Caco-2 (cell line): ENCODE measurements at regions not wholly inside any gene's neighbourhood (a gene's known extent, or its start where the extent isn't known, plus 50 kb on each side); places are given as distances from the start of the nearest gene placed in this dataset.
"Not testable (repeated sequence)": the region's sequence is repeated elsewhere in the genome, so short reads cannot be mapped to it uniquely, and the experiment has no call there.

ENCODE experiments used
- BruUV-seq: library from RNA; stranded (reverse); fragments of 400-500 nt; replicated peaks from 2 replicates; lab custom pipeline; 2021; lab: Mats Ljungman, UMichigan
- CTCF ChIA-PET: fragments of 300-600 bp; sonication (Branson Sonifier 250); formaldehyde crosslinking; loops from one replicate; lab custom pipeline; 2022; ENCODE audit warnings: antibody characterized with exemption; lab: Charles Lee
- POLR2A ChIA-PET: fragments of 300-600 bp; sonication (Branson Sonifier 250); formaldehyde crosslinking; loops from one replicate; lab custom pipeline; 2022; ENCODE audit warnings: antibody characterized with exemption; lab: Charles Lee
- DNase-seq, 2 experiments: peaks; one replicate each; pipeline versions ENCODE4 v3.0.0 to v3.0.0-alpha.2; 2020 to 2022
- H3K27me3 ChIP-seq: replicated peaks from 2 replicates; pipeline ENCODE4 v1.6.0; 2011; ENCODE audit warnings: low read length; ENCODE audit not compliant: control insufficient read depth, insufficient read depth
- H3K36me3 ChIP-seq: 2 replicates; pipeline ENCODE4 v1.5.1; 2011; ENCODE audit warnings: low read length; ENCODE audit not compliant: control insufficient read depth, insufficient read depth
- H3K4me1 ChIP-seq: fragments of 250-450 bp; sonication (Bioruptor Pico); 2 replicates; pipeline ENCODE4 v1.5.1; 2020; ENCODE audit warnings: mild to moderate bottlenecking
- H3K4me3 ChIP-seq: 2 replicates; pipeline ENCODE4 v1.5.1; 2011; ENCODE audit warnings: low read depth, mild to moderate bottlenecking, control low read depth, low read length
- H3K9me3 ChIP-seq: fragments of 250-450 bp; sonication (Bioruptor Pico); 2 replicates; pipeline ENCODE4 v1.5.1; 2020; ENCODE audit warnings: mild to moderate bottlenecking, moderate library complexity
- H3K27ac Mint-ChIP-seq: one replicate; pipeline ENCODE4 v1.8.0; 2022; ENCODE audit warnings: mixed read lengths; ENCODE audit not compliant: unreplicated experiment
- H3K27me3 Mint-ChIP-seq: one replicate; pipeline ENCODE4 v1.8.0; 2022; ENCODE audit warnings: mixed read lengths; ENCODE audit not compliant: insufficient read depth, unreplicated experiment
- H3K36me3 Mint-ChIP-seq: one replicate; pipeline ENCODE4 v1.8.0; 2022; ENCODE audit warnings: mild to moderate bottlenecking, mixed read lengths; ENCODE audit not compliant: insufficient read depth, unreplicated experiment
- H3K4me1 Mint-ChIP-seq: one replicate; pipeline ENCODE4 v1.8.0; 2022; ENCODE audit warnings: low read depth, mixed read lengths; ENCODE audit not compliant: unreplicated experiment
- H3K4me3 Mint-ChIP-seq: one replicate; pipeline ENCODE4 v1.8.0; 2022; ENCODE audit warnings: mild to moderate bottlenecking, moderate library complexity, mixed read lengths; ENCODE audit not compliant: unreplicated experiment
- H3K9me3 Mint-ChIP-seq: one replicate; pipeline ENCODE4 v1.8.0; 2022; ENCODE audit warnings: mixed read lengths; ENCODE audit not compliant: unreplicated experiment
- intact Hi-C: fragments of 100-400 bp; cut with micrococcal nuclease; formaldehyde crosslinking; loops from one replicate; pipeline ENCODE4 v1.10.0; 2022; ENCODE audit not compliant: unreplicated experiment
- TF ChIP-seq, protein P1 (sequence below), 2 experiments: fragments of 200-600 bp in 1 of 2; IDR thresholded peaks; 1 replicate in 1 of 2; 2 replicates in 1 of 2; pipeline versions ENCODE4 v1.5.1 to v1.8.0; 2011 to 2022; ENCODE audit warnings: antibody characterized with exemption in 1 of 2, control low read depth in 1 of 2, inconsistent platforms in 1 of 2, low read depth in 1 of 2, low read length in 1 of 2, mild to moderate bottlenecking in 1 of 2, moderate library complexity in 1 of 2; ENCODE audit not compliant: insufficient read depth in 1 of 2, severe bottlenecking in 1 of 2, unreplicated experiment in 1 of 2

DNA sequence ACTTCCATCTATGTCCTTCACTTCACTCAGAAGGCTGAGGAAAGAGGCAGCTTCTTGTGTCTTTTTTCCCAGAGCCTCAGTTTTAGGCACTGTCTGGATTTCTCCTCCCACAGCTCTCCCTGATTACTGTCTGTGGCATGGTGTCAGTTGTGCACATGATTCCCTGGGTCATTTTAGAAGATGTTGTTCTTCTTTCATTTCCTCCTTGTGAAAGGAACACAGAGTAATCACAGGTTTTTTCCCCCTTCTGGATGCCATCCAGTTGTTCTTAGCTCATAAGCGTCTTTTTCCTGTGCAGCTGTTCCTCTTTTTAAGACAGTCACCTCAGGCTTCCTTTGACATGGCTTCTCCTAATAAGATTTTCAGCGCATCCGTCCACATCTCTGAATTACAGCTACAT lies 212.2 kb downstream of the FAM181B start:
- Mint-ChIP-seq H3K4me3 (no peak overlapping the region), H3K4me1 (no peaks in the 10 kb centered on the region), H3K27me3 (peaks cover 3% of the 10 kb centered on the region), H3K27ac (no peak overlapping the region), H3K9me3 (no peaks in the 10 kb centered on the region), H3K36me3 (no peaks in the 10 kb centered on the region)
- no peaks in the 10 kb centered on the region for H3K9me3 ChIP-seq
- no peaks in the 10 kb centered on the region for H3K36me3 ChIP-seq
- no TSS peak for BruUV-seq
- ChIA-PET CTCF (no interaction called here), POLR2A (no interaction called here)
- H3K4me3 ChIP-seq = no peak overlapping the region
- H3K27me3 ChIP-seq = 0 out of 2 replicates have a peak, but pooled peaks cover under 1% of the 10 kb centered on the region
- TF ChIP-seq, protein P1, sequence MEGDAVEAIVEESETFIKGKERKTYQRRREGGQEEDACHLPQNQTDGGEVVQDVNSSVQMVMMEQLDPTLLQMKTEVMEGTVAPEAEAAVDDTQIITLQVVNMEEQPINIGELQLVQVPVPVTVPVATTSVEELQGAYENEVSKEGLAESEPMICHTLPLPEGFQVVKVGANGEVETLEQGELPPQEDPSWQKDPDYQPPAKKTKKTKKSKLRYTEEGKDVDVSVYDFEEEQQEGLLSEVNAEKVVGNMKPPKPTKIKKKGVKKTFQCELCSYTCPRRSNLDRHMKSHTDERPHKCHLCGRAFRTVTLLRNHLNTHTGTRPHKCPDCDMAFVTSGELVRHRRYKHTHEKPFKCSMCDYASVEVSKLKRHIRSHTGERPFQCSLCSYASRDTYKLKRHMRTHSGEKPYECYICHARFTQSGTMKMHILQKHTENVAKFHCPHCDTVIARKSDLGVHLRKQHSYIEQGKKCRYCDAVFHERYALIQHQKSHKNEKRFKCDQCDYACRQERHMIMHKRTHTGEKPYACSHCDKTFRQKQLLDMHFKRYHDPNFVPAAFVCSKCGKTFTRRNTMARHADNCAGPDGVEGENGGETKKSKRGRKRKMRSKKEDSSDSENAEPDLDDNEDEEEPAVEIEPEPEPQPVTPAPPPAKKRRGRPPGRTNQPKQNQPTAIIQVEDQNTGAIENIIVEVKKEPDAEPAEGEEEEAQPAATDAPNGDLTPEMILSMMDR (IDR thresholded peaks at IDR 0.05; ENCODE audit: insufficient read depth in 1 of 2, low read depth in 1 of 2, low read length in 1 of 2, severe bottlenecking in 1 of 2, unreplicated experiment in 1 of 2) = no peak
- no peak for DNase-seq
- intact Hi-C loops = loop anchor here (2.0 kb wide), 1 partner anchor 25 kb away; no protein-coding TSS in a partner anchor
- no peaks in the 10 kb centered on the region for H3K4me1 ChIP-seq

DNA sequence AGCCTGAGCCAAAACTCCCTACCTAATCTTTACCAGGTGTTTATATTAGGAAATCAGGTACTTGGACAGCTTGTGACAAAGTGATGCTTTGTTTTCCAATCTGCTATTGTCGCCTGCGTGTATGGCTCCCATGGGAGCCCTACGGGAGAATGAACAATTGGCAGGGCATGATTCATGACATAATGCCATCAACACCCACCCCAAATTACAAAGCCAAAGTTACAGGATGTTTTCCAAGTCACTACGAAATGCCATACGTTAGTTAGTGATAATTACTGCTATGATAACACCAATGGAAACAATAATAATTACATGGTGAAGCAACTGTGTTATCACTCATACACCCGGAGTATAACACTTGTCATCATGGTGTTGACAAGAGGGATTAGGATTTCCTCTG lies 226.4 kb downstream of the FAM181B start:
- no peaks in the 10 kb centered on the region for H3K36me3 ChIP-seq
- no TSS peak for BruUV-seq
- ChIA-PET CTCF (no interaction called here), POLR2A (no interaction called here)
- TF ChIP-seq, protein P1 (IDR thresholded peaks at IDR 0.05; ENCODE audit: insufficient read depth in 1 of 2, low read depth in 1 of 2, low read length in 1 of 2, severe bottlenecking in 1 of 2, unreplicated experiment in 1 of 2) = no peak
- Mint-ChIP-seq H3K27me3 (peaks cover 9% of the 10 kb centered on the region), H3K9me3 (no peaks in the 10 kb centered on the region), H3K4me3 (no peak overlapping the region), H3K27ac (no peak overlapping the region), H3K36me3 (no peaks in the 10 kb centered on the region), H3K4me1 (no peaks in the 10 kb centered on the region)
- DNase-seq = no peak
- intact Hi-C loops = no loop called here
- H3K4me1 ChIP-seq = no peaks in the 10 kb centered on the region
- H3K27me3 ChIP-seq = no peaks in the 10 kb centered on the region; the same call in 1 of the 2 replicates
- no peak overlapping the region for H3K4me3 ChIP-seq
- 0 out of 2 replicates have a peak, but pooled peaks cover 3% of the 10 kb centered on the region for H3K9me3 ChIP-seq

GRCh38 chr11:82505379-82505778 lies 228.3 kb downstream of the FAM181B start:
- intact Hi-C loops = no loop called here
- Histone ChIP-seq H3K4me1 (no peaks in the 10 kb centered on the region), H3K4me3 (no peak overlapping the region), H3K27me3 (no peaks in the 10 kb centered on the region; the same call in 1 of the 2 replicates), H3K36me3 (no peaks in the 10 kb centered on the region), H3K9me3 (no peaks in the 10 kb centered on the region)
- no peaks in the 10 kb centered on the region for H3K36me3 Mint-ChIP-seq
- H3K27me3 Mint-ChIP-seq = peaks cover 3% of the 10 kb centered on the region
- TF ChIP-seq, protein P1 (IDR thresholded peaks at IDR 0.05; ENCODE audit: insufficient read depth in 1 of 2, low read depth in 1 of 2, low read length in 1 of 2, severe bottlenecking in 1 of 2, unreplicated experiment in 1 of 2) = no peak
- DNase-seq = no peak
- H3K9me3 Mint-ChIP-seq = no peaks in the 10 kb centered on the region
- no peak overlapping the region for H3K4me3 Mint-ChIP-seq
- H3K27ac Mint-ChIP-seq = no peak overlapping the region
- ChIA-PET CTCF (no interaction called here), POLR2A (no interaction called here)
- H3K4me1 Mint-ChIP-seq = no peaks in the 10 kb centered on the region
- BruUV-seq = no TSS peak

DNA sequence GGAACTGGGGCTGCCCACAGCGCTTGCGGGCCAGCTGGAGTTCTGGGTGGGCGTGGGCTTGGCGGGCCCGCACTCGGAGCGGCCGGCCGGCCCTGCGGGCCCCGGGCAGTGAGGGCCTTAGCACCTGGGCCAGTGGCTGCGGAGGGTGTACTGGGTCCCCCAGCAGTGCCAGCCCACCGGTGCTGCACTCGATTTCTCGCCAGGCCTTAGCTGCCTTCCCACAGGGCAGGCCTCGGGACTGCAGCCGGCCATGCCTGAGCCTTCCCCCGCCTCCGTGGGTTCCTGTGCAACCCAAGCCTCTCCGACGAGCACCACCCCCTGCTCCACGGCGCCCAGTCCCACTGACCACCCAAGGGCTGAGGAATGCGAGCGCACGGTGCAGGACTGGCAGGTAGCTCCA lies 232.5 kb downstream of the FAM181B start:
- intact Hi-C loops, H3K4me3 Mint-ChIP-seq, H3K9me3 Mint-ChIP-seq, H3K9me3 ChIP-seq, H3K4me3 ChIP-seq, H3K4me1 Mint-ChIP-seq, H3K36me3 Mint-ChIP-seq, H3K27me3 Mint-ChIP-seq, DNase-seq, H3K27ac Mint-ChIP-seq, H3K4me1 ChIP-seq, POLR2A ChIA-PET, H3K36me3 ChIP-seq, BruUV-seq, H3K27me3 ChIP-seq: not testable (repeated sequence)
- CTCF ChIA-PET = interaction anchor here (0.6 kb wide), 1 partner anchor 1741 kb away, joined by 3 read pairs; no protein-coding TSS in a partner anchor
